Prostate gland (tissue), 2 donors: ENCODE measurements at regions not wholly inside any gene's neighbourhood (a gene's known extent, or its start where the extent isn't known, plus 50 kb on each side); places are given as distances from the start of the nearest gene placed in this dataset.

ENCODE experiments used
- DNase-seq: peaks from one replicate; pipeline ENCODE4 v3.0.0-alpha.2; 2019; ENCODE audit warnings: low spot score
- H3K27ac ChIP-seq, 2 donors: fragments of 200-600 bp; sonication (generic); 2 replicates each; pipeline ENCODE4 v1.5.1; 2017 to 2019
- H3K27me3 ChIP-seq: fragments of 200-600 bp; sonication (generic); replicated peaks from 2 replicates; pipeline ENCODE4 v1.5.1; 2019; ENCODE audit not compliant: insufficient read depth
- H3K36me3 ChIP-seq, 2 donors: fragments of 200-600 bp; sonication (generic); 1 replicate in 1 of 2; 2 replicates in 1 of 2; pipeline versions ENCODE4 v1.5.1 to v1.8.1; 2017 to 2019
- H3K4me1 ChIP-seq: fragments of 200-600 bp; sonication (generic); replicated peaks from 2 replicates; pipeline ENCODE4 v1.5.1; 2019
- H3K4me3 ChIP-seq, 2 donors: fragments of 200-600 bp; sonication (generic); 2 replicates each; pipeline ENCODE4 v1.5.1; 2017 to 2019
- H3K9me3 ChIP-seq: fragments of 200-600 bp; sonication (generic); 2 replicates; pipeline ENCODE4 v1.5.1; 2017
- CTCF ChIP-seq, 4 experiments: fragments of 200-600 bp in 2 of 4; fragments of 450-650 bp in 2 of 4; sonication (generic) in 2 of 4; IDR thresholded peaks; 1 replicate in 3 of 4; 2 replicates in 1 of 4; pipeline ENCODE4 v1.5.1; 2016 to 2019; ENCODE audit warnings: antibody characterized with exemption in 4 of 4, mild to moderate bottlenecking in 2 of 4, moderate library complexity in 2 of 4
- POLR2A ChIP-seq: fragments of 450-650 bp; IDR thresholded peaks from one replicate; pipeline ENCODE4 v1.6.1; 2016; ENCODE audit warnings: antibody characterized with exemption, mild to moderate bottlenecking
- POLR2AphosphoS5 ChIP-seq: sonication (generic); formaldehyde crosslinking; IDR thresholded peaks from one replicate; pipeline ENCODE4 v1.6.1; 2017; ENCODE audit warnings: antibody characterized with exemption
- WGBS: methylation state at CpG from one replicate; pipeline ENCODE4 v1.1.5; 2018; 5-methylcytosine and 5-hydroxymethylcytosine counted together
- intact Hi-C: fragments of 100-400 bp; cut with DNase I; formaldehyde crosslinking; loops from one replicate; pipeline ENCODE4 v1.14.2; 2022

- H3K4me3 ChIP-seq: no peak overlapping the region
- DNase-seq: no peak
- no peaks in the 10 kb centered on the region for H3K9me3 ChIP-seq
- H3K27ac ChIP-seq: no peak overlapping the region
- no peaks in the 10 kb centered on the region for H3K36me3 ChIP-seq
- TF ChIP-seq CTCF (IDR thresholded peaks at IDR 0.05) (no peak), POLR2A (no peak), POLR2AphosphoS5 (no peak)
- 83% methylated on average over 4 of the region's 4 CpGs for WGBS
- no peaks in the 10 kb centered on the region for H3K4me1 ChIP-seq
- intact Hi-C loops: no loop called here
- no peaks in the 10 kb centered on the region for H3K27me3 ChIP-seq
Observed at GRCh38 chr3:106029954-106030626, 161.3 kb upstream of the CBLB start.

GRCh38 chr3:106030627-106030963, 161.8 kb upstream of the CBLB start:
- H3K9me3 ChIP-seq: no peaks in the 10 kb centered on the region
- no peaks in the 10 kb centered on the region for H3K27me3 ChIP-seq
- intact Hi-C loops: no loop called here

GRCh38 chr3:106032479-106032878, 163.7 kb upstream of the CBLB start:
- Histone ChIP-seq H3K36me3 (no peaks in the 10 kb centered on the region), H3K4me1 (no peaks in the 10 kb centered on the region), H3K27me3 (no peaks in the 10 kb centered on the region), H3K4me3 (no peak overlapping the region), H3K9me3 (no peaks in the 10 kb centered on the region), H3K27ac (no peak overlapping the region)
- intact Hi-C loops: no loop called here
- DNase-seq: no peak
- 100% methylated on average over 2 of the region's 2 CpGs for WGBS
- TF ChIP-seq CTCF (IDR thresholded peaks at IDR 0.05): no peak
- no peak for TF ChIP-seq POLR2A
- no peak for TF ChIP-seq POLR2AphosphoS5

More at GRCh38 chr3:106030627-106030963, 161.8 kb upstream of the CBLB start:
- no peak overlapping the region for H3K27ac ChIP-seq
- TF ChIP-seq POLR2AphosphoS5 (no peak), POLR2A (no peak), CTCF (IDR thresholded peaks at IDR 0.05) (no peak)
- no peaks in the 10 kb centered on the region for H3K4me1 ChIP-seq
- H3K4me3 ChIP-seq: no peak overlapping the region
- no peak for DNase-seq
- H3K36me3 ChIP-seq: no peaks in the 10 kb centered on the region

GRCh38 chr3:106033654-106034053, 164.8 kb upstream of the CBLB start:
- H3K4me3 ChIP-seq: no peak overlapping the region
- no peaks in the 10 kb centered on the region for H3K36me3 ChIP-seq
- H3K27me3 ChIP-seq: no peaks in the 10 kb centered on the region
- no peak overlapping the region for H3K27ac ChIP-seq
- no peak for DNase-seq
- 93% methylated on average over 2 of the region's 2 CpGs for WGBS
- no peaks in the 10 kb centered on the region for H3K4me1 ChIP-seq
- TF ChIP-seq POLR2A: no peak
- no peak for TF ChIP-seq CTCF (IDR thresholded peaks at IDR 0.05)
- no peaks in the 10 kb centered on the region for H3K9me3 ChIP-seq
- intact Hi-C loops: no loop called here

- H3K4me1 ChIP-seq: no peaks in the 10 kb centered on the region
- no peak overlapping the region for H3K27ac ChIP-seq
- H3K4me3 ChIP-seq: no peak overlapping the region
- intact Hi-C loops: no loop called here
- H3K36me3 ChIP-seq: no peaks in the 10 kb centered on the region
- DNase-seq: no peak
- 46% methylated on average over 2 of the region's 2 CpGs for WGBS
- TF ChIP-seq CTCF (IDR thresholded peaks at IDR 0.05): no peak
- no peak for TF ChIP-seq POLR2A
- no peak for TF ChIP-seq POLR2AphosphoS5
- H3K9me3 ChIP-seq: no peaks in the 10 kb centered on the region
- H3K27me3 ChIP-seq: no peaks in the 10 kb centered on the region
Observed at GRCh38 chr3:106034313-106034712, 165.5 kb upstream of the CBLB start.
